HEK293 (cell line): ENCODE measurements at regions not wholly inside any gene's neighbourhood (a gene's known extent, or its start where the extent isn't known, plus 50 kb on each side); places are given as distances from the start of the nearest gene placed in this dataset.

Source experiments
- CTCF ChIP-seq: fragments of 450-650 bp; formaldehyde crosslinking; IDR thresholded peaks from 2 replicates; pipeline ENCODE4 v1.5.1; 2016; ENCODE audit warnings: missing biosample characterization, missing genetic modification characterization
- KLF10 ChIP-seq: fragments of 450-650 bp; IDR thresholded peaks from 2 replicates; pipeline ENCODE4 v1.5.1; 2018; ENCODE audit warnings: missing biosample characterization, mild to moderate bottlenecking, missing genetic modification characterization
- MEIS1 ChIP-seq: sonication (generic); formaldehyde crosslinking; IDR thresholded peaks from 2 replicates; pipeline ENCODE4 v1.8.1; 2022; ENCODE audit warnings: missing genetic modification reagents, mild to moderate bottlenecking, borderline replicate concordance
- YY1 ChIP-seq: fragments of 450-650 bp; formaldehyde crosslinking; IDR thresholded peaks from 2 replicates; pipeline ENCODE4 v1.5.1; 2018; ENCODE audit warnings: missing biosample characterization, missing genetic modification characterization
- ZBTB17 ChIP-seq: fragments of 450-650 bp; formaldehyde crosslinking; IDR thresholded peaks from 2 replicates; pipeline ENCODE4 v1.5.1; 2016; ENCODE audit warnings: missing biosample characterization, missing genetic modification characterization
- ZEB2 ChIP-seq: fragments of 450-650 bp; formaldehyde crosslinking; IDR thresholded peaks from 2 replicates; pipeline ENCODE4 v1.5.1; 2016; ENCODE audit warnings: missing biosample characterization, missing genetic modification characterization
- ZFP41 ChIP-seq: fragments of 450-650 bp; formaldehyde crosslinking; IDR thresholded peaks from 2 replicates; pipeline ENCODE4 v1.5.1; 2016; ENCODE audit warnings: missing biosample characterization, missing genetic modification characterization, borderline replicate concordance
- ZNF140 ChIP-seq: fragments of 450-650 bp; formaldehyde crosslinking; IDR thresholded peaks from 2 replicates; pipeline ENCODE4 v1.5.1; 2016; ENCODE audit warnings: missing biosample characterization, missing genetic modification characterization
- ZNF155 ChIP-seq: fragments of 450-650 bp; formaldehyde crosslinking; IDR thresholded peaks from 2 replicates; pipeline ENCODE4 v1.5.1; 2016; ENCODE audit warnings: missing biosample characterization, missing genetic modification characterization
- ZNF169 ChIP-seq: fragments of 450-650 bp; formaldehyde crosslinking; IDR thresholded peaks from 2 replicates; pipeline ENCODE4 v1.5.1; 2016; ENCODE audit warnings: missing biosample characterization, missing genetic modification characterization
- ZNF510 ChIP-seq: fragments of 450-650 bp; formaldehyde crosslinking; IDR thresholded peaks from 2 replicates; pipeline ENCODE4 v1.5.1; 2018; ENCODE audit warnings: mild to moderate bottlenecking, missing genetic modification characterization, missing biosample characterization; ENCODE audit not compliant: insufficient replicate concordance
- ZNF677 ChIP-seq: fragments of 450-650 bp; IDR thresholded peaks from 2 replicates; pipeline ENCODE4 v1.5.0; 2018; ENCODE audit warnings: missing biosample characterization, mild to moderate bottlenecking, missing genetic modification characterization, moderate library complexity
- ZNF707 ChIP-seq: fragments of 450-650 bp; formaldehyde crosslinking; IDR thresholded peaks from 2 replicates; pipeline ENCODE4 v1.5.1; 2016; ENCODE audit warnings: missing biosample characterization, missing genetic modification characterization

GRCh38 chr13:84630476-84630875, 748.2 kb upstream of the SLITRK1 start:
- no peak for TF ChIP-seq ZNF169 (tag by site-specific recombination)
- no peak for TF ChIP-seq ZNF510 (tag by site-specific recombination)
- TF ChIP-seq ZNF155 (tag by site-specific recombination): no peak
- no peak for TF ChIP-seq YY1
- no peak for TF ChIP-seq CTCF (tag by site-specific recombination)
- no peak for TF ChIP-seq ZBTB17
- no peak for TF ChIP-seq ZNF140 (tag by site-specific recombination)
- TF ChIP-seq MEIS1: no peak
- no peak for TF ChIP-seq ZNF707
- no peak for TF ChIP-seq ZEB2
- TF ChIP-seq ZNF677: no peak
- no peak for TF ChIP-seq KLF10 (tag by site-specific recombination)
- TF ChIP-seq ZFP41 (tag by site-specific recombination): no peak
